ENCODE measurements at regions not wholly inside any gene's neighbourhood (a gene's known extent, or its start where the extent isn't known, plus 50 kb on each side); places are given as distances from the start of the nearest gene placed in this dataset.

DNA sequence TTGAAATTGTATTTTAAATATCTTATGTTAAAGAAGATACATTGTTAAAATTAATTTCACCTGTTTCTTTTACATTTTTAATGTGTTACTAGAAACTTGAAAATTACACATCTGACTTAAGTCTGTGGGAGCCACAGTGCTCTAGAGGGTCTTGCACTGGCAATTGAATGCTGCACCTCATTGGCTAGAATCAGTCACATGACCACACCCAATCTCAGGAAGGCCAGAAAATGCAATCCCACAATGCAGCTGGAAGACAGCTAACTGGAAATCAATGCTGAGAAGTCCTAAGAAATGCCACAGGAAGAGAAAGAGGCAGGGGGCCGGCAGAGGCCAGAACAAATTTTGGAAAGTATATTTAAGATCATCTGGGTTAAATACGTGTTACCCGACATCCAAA lies 189.2 kb upstream of the POU3F3 start:
- TF ChIP-seq, protein P1, sequence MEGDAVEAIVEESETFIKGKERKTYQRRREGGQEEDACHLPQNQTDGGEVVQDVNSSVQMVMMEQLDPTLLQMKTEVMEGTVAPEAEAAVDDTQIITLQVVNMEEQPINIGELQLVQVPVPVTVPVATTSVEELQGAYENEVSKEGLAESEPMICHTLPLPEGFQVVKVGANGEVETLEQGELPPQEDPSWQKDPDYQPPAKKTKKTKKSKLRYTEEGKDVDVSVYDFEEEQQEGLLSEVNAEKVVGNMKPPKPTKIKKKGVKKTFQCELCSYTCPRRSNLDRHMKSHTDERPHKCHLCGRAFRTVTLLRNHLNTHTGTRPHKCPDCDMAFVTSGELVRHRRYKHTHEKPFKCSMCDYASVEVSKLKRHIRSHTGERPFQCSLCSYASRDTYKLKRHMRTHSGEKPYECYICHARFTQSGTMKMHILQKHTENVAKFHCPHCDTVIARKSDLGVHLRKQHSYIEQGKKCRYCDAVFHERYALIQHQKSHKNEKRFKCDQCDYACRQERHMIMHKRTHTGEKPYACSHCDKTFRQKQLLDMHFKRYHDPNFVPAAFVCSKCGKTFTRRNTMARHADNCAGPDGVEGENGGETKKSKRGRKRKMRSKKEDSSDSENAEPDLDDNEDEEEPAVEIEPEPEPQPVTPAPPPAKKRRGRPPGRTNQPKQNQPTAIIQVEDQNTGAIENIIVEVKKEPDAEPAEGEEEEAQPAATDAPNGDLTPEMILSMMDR (IDR thresholded peaks at IDR 0.05; ENCODE audit: extremely low read depth, insufficient read depth, missing control alignments): no peak
- in situ Hi-C loops (cut with MboI; ENCODE audit: low pct_unique_long_range_greater_than_20kb, low sequenced_read_pairs, unreplicated experiment): no loop called here
- no peak for DNase-seq (ENCODE audit: low spot score)

GRCh38 chr2:104668631-104669030 lies 185.3 kb upstream of the POU3F3 start:
- TF ChIP-seq, protein P1 (IDR thresholded peaks at IDR 0.05; ENCODE audit: extremely low read depth, insufficient read depth, missing control alignments): no peak
- in situ Hi-C loops (cut with MboI; ENCODE audit: low pct_unique_long_range_greater_than_20kb, low sequenced_read_pairs, unreplicated experiment): no loop called here
- no peak for DNase-seq (ENCODE audit: low spot score)

DNA sequence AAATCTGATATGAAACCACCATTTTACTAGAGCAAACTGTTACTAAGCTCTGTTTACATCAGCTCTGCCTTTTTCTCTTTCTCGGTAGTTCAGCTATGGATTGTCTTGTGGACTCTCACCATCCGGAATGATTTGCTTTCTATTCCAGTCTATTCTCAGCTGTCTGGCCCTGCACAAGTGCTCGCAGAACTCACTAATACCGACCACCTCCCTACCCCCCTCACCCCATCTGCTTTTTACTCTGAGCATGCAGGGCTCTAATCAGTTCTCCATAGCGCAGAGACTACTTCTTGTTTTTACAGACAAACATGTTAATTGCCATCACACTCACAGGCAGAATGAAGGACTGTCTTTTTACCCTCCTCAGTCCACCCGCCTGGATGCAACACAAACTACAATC lies 180.7 kb upstream of the POU3F3 start:
- in situ Hi-C loops (cut with MboI; ENCODE audit: low pct_unique_long_range_greater_than_20kb, low sequenced_read_pairs, unreplicated experiment): no loop called here
- TF ChIP-seq, protein P1 (IDR thresholded peaks at IDR 0.05; ENCODE audit: extremely low read depth, insufficient read depth, missing control alignments): no peak
- no peak for DNase-seq (ENCODE audit: low spot score)

DNA sequence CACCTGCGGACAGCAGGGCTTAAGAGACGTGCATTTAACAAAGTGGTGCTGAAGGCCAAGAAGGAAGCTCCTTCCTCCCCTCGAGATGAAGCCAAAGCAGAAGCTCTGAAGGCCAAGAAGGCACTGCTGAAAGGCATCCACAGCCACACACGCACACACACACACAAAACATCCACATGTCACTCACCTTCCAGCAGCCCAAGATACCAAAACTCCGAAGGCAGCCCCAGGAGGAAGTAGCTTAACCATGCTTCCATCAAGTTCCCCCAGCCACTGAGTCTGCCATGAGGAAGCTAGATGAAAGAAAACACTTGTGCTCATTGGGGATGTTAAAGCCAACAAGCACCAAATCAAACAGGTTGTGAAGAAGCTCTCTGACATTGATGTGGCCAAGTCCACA lies 175.7 kb upstream of the POU3F3 start:
- no peak for DNase-seq (ENCODE audit: low spot score)
- in situ Hi-C loops (cut with MboI; ENCODE audit: low pct_unique_long_range_greater_than_20kb, low sequenced_read_pairs, unreplicated experiment): no loop called here
- TF ChIP-seq, protein P1 (IDR thresholded peaks at IDR 0.05; ENCODE audit: extremely low read depth, insufficient read depth, missing control alignments): no peak

DNA sequence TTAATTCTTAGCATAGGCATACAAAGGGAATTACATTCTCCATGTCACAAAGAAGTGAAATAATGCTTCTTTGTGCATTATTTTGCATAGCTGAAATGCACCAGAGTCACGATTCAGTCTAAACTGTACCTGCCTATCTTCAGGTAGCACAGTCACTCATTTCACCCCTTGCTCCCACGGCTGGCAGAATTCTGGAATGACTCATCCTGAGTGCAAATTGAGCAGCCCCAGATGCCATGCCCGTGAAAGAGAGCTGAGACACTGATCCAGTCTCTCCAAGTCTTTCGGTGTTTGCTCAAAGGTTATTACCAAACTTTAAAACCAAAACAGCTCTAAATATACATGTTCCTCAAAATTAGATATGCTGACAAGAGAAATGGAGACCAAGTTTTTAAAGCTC lies 168.3 kb upstream of the POU3F3 start:
- in situ Hi-C loops (cut with MboI; ENCODE audit: low pct_unique_long_range_greater_than_20kb, low sequenced_read_pairs, unreplicated experiment): no loop called here
- TF ChIP-seq, protein P1 (IDR thresholded peaks at IDR 0.05; ENCODE audit: extremely low read depth, insufficient read depth, missing control alignments): no peak
- DNase-seq (ENCODE audit: low spot score): no peak

GRCh38 chr2:104687147-104687546 lies 166.8 kb upstream of the POU3F3 start:
- no peak for DNase-seq (ENCODE audit: low spot score)
- in situ Hi-C loops (cut with MboI; ENCODE audit: low pct_unique_long_range_greater_than_20kb, low sequenced_read_pairs, unreplicated experiment): no loop called here
- TF ChIP-seq, protein P1 (IDR thresholded peaks at IDR 0.05; ENCODE audit: extremely low read depth, insufficient read depth, missing control alignments): no peak
